Ascending aorta (tissue), 2 donors: ENCODE measurements at regions not wholly inside any gene's neighbourhood (a gene's known extent, or its start where the extent isn't known, plus 50 kb on each side); places are given as distances from the start of the nearest gene placed in this dataset.

Experiments
- DNase-seq, 2 donors: peaks; one replicate each; pipeline ENCODE4 v3.0.0-alpha.2; 2019; ENCODE audit warnings: low spot score in 2 of 2
- H3K27ac ChIP-seq, 2 donors: fragments of 200-600 bp; sonication (generic); one replicate each; pipeline ENCODE4 v1.5.1; 2016 to 2017; ENCODE audit warnings: mild to moderate bottlenecking in 1 of 2
- H3K27me3 ChIP-seq: fragments of 200-600 bp; sonication (generic); one replicate; pipeline ENCODE4 v1.5.1; 2017
- H3K36me3 ChIP-seq, 2 donors: fragments of 200-600 bp; sonication (generic); one replicate each; pipeline ENCODE4 v1.5.1; 2016
- H3K4me1 ChIP-seq, 2 donors: fragments of 200-600 bp; sonication (generic); one replicate each; pipeline ENCODE4 v1.5.1; 2016 to 2017; ENCODE audit warnings: mild to moderate bottlenecking in 1 of 2
- H3K4me3 ChIP-seq, 2 donors: fragments of 200-600 bp; sonication (generic); one replicate each; pipeline ENCODE4 v1.5.1; 2016 to 2017; ENCODE audit warnings: mild to moderate bottlenecking in 1 of 2
- H3K9me3 ChIP-seq, 2 donors: fragments of 200-600 bp; sonication (generic); one replicate each; pipeline ENCODE4 v1.5.1; 2016
- intact Hi-C: fragments of 100-400 bp; cut with DNase I; formaldehyde crosslinking; loops from one replicate; pipeline ENCODE4 v1.15.1; 2023
- TF ChIP-seq, protein P1 (sequence below), 3 experiments: fragments of 200-600 bp in 2 of 3; fragments of 450-650 bp in 1 of 3; sonication (generic) in 2 of 3; IDR thresholded peaks; one replicate each; pipeline ENCODE4 v1.5.1; 2016 to 2019; ENCODE audit warnings: antibody characterized with exemption in 3 of 3, mild to moderate bottlenecking in 1 of 3, moderate library complexity in 1 of 3

DNA sequence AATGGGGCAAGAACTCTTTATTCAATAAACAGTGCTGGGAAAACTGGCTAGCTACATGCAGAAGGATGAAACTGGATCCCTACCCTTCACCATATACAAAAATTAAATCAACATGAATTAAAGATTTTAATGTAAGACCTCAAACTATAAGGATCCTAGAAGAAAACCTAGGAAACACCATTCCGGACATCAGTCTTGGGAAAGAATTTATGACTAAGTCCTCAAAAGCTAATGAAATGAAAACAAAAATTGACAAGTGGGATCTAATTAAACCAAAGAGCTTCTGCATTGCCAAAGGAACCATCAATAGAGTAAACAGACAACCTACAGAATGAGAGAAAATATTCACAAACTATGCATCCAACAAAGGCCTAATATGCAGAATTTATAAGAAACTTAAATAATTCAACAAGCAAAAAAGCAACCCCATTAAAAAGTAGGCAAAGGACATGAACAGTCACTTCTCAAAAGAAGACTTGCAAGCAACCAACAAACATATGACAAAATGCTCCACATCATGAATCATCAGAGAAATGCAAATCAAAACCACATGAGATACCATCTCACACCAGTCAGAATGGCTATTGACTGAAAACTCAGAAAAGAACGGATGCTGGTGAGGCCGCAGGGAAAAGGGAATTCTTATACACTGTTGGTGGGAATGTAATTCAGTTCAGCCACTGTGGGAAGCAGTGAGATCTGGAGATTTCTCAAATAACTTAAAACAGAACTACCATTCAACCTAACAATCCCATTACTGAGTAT is 104.3 kb upstream of the MAP3K1 start:
- H3K9me3 ChIP-seq = no peaks in the 10 kb centered on the region
- no peaks in the 10 kb centered on the region for H3K4me1 ChIP-seq
- intact Hi-C loops = no loop called here
- H3K27me3 ChIP-seq = no peaks in the 10 kb centered on the region
- H3K4me3 ChIP-seq = no peak overlapping the region
- DNase-seq = no peak
- H3K27ac ChIP-seq = no peak overlapping the region
- no peaks in the 10 kb centered on the region for H3K36me3 ChIP-seq
- TF ChIP-seq, protein P1, sequence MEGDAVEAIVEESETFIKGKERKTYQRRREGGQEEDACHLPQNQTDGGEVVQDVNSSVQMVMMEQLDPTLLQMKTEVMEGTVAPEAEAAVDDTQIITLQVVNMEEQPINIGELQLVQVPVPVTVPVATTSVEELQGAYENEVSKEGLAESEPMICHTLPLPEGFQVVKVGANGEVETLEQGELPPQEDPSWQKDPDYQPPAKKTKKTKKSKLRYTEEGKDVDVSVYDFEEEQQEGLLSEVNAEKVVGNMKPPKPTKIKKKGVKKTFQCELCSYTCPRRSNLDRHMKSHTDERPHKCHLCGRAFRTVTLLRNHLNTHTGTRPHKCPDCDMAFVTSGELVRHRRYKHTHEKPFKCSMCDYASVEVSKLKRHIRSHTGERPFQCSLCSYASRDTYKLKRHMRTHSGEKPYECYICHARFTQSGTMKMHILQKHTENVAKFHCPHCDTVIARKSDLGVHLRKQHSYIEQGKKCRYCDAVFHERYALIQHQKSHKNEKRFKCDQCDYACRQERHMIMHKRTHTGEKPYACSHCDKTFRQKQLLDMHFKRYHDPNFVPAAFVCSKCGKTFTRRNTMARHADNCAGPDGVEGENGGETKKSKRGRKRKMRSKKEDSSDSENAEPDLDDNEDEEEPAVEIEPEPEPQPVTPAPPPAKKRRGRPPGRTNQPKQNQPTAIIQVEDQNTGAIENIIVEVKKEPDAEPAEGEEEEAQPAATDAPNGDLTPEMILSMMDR (IDR thresholded peaks at IDR 0.05) = no peak

DNA sequence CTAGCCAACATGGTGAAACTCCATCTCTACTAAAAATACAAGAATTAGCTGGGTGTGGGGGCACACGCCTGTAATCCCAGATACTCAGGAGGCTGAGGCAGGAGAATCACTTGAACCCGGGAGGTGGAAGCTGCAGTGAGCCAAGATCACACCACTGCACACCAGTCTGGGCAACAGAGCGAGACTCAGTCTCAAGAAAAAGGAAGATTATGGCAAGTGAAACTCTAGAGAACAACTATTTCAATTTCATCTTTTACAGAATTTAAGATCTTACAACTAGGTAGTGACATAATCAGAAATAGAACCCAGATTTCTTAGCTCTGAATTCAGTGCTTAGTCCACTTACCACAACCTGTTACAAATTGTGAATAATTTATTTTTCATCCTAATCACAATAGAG is 108.8 kb upstream of the MAP3K1 start:
- no peaks in the 10 kb centered on the region for H3K9me3 ChIP-seq
- H3K4me3 ChIP-seq = no peak overlapping the region
- no peaks in the 10 kb centered on the region for H3K27me3 ChIP-seq
- TF ChIP-seq, protein P1 (IDR thresholded peaks at IDR 0.05) = no peak
- H3K4me1 ChIP-seq = no peaks in the 10 kb centered on the region
- H3K27ac ChIP-seq = no peak overlapping the region
- intact Hi-C loops = no loop called here
- DNase-seq = no peak
- no peaks in the 10 kb centered on the region for H3K36me3 ChIP-seq

DNA sequence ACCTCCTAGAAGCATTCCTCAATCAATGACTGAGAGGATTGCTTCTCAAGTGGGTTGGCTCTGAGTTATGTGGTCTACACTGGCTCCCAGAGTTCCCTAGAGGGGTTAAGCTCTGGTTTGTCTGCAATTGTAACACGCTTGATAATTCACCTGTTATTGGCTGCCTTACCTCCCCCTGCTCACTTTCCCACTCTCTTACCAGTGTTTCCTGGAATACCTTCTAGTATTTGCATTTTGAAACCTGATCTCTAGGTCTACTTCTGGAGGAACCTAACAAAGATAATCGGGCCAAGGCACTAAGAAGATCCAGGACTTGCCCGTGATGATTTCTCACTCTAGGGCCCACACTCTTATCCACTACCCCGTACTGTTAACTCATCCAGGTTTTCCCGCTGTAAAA is 110.1 kb upstream of the MAP3K1 start:
- no peak overlapping the region for H3K27ac ChIP-seq
- H3K4me1 ChIP-seq = no peaks in the 10 kb centered on the region
- TF ChIP-seq, protein P1 (IDR thresholded peaks at IDR 0.05) = no peak
- DNase-seq = no peak
- no peak overlapping the region for H3K4me3 ChIP-seq
- H3K27me3 ChIP-seq = no peaks in the 10 kb centered on the region
- no peaks in the 10 kb centered on the region for H3K9me3 ChIP-seq
- intact Hi-C loops = no loop called here
- H3K36me3 ChIP-seq = no peaks in the 10 kb centered on the region

DNA sequence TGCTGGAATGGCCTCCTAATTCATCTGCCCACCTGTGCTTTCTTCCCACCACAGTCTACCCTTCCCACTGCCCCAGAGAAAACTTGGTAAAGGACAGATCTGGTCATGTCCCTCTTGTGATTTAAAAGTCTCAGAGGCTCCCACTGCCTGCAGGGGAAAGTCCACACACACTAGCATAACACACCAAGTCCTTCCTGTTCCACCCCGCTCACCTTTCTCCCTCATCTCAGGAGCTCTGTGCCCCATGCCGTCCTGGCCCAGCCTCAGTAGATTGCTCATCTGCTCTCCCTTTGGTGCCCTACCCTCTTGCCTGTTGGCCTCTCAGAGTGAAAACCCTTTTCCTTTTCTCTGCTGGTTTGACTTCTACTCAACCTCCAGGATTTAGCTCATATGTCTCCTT is 111.4 kb upstream of the MAP3K1 start:
- Histone ChIP-seq H3K27ac (no peak overlapping the region), H3K36me3 (no peaks in the 10 kb centered on the region), H3K4me1 (no peaks in the 10 kb centered on the region), H3K4me3 (no peak overlapping the region), H3K27me3 (no peaks in the 10 kb centered on the region), H3K9me3 (no peaks in the 10 kb centered on the region)
- intact Hi-C loops = no loop called here
- TF ChIP-seq, protein P1 (IDR thresholded peaks at IDR 0.05) = no peak
- no peak for DNase-seq

DNA sequence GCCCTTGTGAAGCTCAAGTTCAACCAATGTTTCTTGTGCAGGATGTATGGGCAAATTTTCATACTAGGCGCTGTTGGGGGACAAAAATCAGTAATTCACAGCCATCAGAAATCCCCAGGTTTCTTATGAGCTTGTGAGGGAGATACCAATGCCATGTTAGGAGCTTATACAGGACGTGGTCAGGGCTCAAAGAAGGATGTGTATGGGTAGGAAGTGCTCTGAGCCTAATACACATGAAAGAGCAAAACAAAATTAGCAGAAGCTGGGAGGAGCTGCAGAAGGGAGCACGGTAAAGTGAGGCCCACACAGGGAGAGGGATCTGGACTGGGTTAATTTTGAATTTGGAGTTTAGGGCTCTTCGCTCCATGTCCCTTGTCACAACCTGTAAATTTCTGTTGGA is 114.6 kb upstream of the MAP3K1 start:
- H3K4me3 ChIP-seq = no peak overlapping the region
- TF ChIP-seq, protein P1 (IDR thresholded peaks at IDR 0.05) = no peak
- intact Hi-C loops = no loop called here

DNA sequence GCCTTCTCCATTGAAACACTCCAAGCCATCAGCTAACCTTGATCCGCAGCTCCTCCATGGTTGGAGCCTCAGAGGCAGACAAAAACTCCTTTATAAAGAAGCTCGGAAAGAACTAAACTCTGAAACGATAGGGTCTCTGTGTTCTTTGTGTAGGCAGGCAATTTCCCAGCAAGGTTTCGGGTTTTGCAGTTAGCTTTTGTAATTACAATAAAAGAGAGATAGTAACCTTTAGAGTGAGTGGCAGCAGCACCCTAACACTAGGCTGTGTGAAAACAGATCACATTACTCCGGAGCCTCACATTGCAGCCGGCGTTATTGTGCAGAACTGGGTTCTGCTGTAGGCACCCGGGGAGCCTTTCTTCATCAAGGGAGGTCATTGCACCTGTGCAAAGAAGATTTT is 115.8 kb upstream of the MAP3K1 start:
- Histone ChIP-seq H3K4me1 (no peaks in the 10 kb centered on the region), H3K36me3 (no peaks in the 10 kb centered on the region), H3K9me3 (no peaks in the 10 kb centered on the region), H3K27ac (no peak overlapping the region), H3K27me3 (no peaks in the 10 kb centered on the region), H3K4me3 (no peak overlapping the region)
- no peak for DNase-seq
- TF ChIP-seq, protein P1 (IDR thresholded peaks at IDR 0.05) = no peak
- intact Hi-C loops = no loop called here

More for the DNA sequence above, 114.6 kb upstream of the MAP3K1 start:
- H3K27ac ChIP-seq = no peak overlapping the region
- DNase-seq = no peak
- no peaks in the 10 kb centered on the region for H3K9me3 ChIP-seq
- no peaks in the 10 kb centered on the region for H3K27me3 ChIP-seq
- H3K36me3 ChIP-seq = no peaks in the 10 kb centered on the region
- H3K4me1 ChIP-seq = no peaks in the 10 kb centered on the region
